HG03103 (cell line): ENCODE measurements at regions not wholly inside any gene's neighbourhood (a gene's known extent, or its start where the extent isn't known, plus 50 kb on each side); places are given as distances from the start of the nearest gene placed in this dataset.

Experiments
- ATAC-seq: cut with Tn5 transposase; IDR thresholded peaks from one replicate; pipeline ENCODE4 v1.9.1; 2021; ENCODE audit warnings: low read depth; ENCODE audit not compliant: unreplicated experiment

DNA sequence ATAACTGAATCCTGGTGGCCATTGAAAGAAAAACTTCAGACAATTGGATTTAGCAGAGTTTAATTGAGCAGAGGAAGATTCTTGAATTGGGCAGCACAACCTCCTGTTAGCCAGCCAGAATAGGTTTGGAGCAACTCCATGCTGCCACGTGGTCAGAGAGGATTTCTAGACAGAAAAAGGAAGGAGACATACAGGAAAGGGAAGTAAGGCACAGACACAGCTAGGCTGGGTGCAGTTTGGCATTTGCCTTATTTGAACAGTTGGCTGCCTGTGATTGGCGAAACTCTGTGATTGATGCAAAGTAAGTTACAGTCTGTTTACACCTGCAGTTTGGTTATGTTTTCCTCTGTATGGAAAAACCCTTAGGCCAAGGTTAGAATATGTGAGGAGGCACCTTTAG, 85.8 kb upstream of the SPATA13 start:
- ATAC-seq, result no peak

DNA sequence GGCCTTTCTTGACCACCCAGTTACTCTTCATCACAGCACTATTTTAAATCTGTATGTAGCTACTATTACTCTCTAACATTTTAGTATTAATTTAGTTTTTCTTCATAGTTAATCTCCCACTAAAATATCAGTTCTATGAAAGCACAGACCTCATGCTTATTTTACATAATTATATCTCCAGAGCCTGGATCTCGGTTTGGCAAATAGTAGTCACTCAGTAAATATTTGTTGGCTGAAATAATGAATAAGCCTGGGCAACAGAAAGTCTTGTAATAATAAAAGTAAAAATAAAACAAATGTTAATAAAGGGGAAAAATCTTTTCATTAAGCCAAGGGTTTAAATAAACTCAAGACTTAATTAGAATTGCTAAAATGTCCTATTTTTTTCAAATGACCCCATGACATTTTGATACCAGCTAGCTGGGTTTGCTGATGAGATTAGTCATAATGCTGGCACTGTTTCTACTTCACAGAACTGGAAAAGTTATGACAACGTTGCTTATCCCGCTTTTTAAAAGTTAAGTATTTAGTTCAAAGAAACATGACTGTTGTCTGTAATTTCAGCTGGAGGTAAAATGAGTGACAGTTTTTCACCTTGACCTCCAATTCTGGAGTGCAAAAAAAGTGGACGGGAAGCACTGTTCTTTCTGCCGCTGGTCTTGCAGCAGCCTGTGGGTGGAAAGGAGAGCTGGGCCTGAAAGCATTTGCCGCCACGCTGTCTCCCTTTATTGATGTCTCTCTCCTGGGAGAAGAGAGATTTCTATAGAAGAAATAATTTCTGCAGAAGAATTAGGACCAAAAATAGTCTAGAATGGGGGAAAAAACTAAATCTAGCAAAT, 85.2 kb upstream of the SPATA13 start:
- ATAC-seq, result no peak

DNA sequence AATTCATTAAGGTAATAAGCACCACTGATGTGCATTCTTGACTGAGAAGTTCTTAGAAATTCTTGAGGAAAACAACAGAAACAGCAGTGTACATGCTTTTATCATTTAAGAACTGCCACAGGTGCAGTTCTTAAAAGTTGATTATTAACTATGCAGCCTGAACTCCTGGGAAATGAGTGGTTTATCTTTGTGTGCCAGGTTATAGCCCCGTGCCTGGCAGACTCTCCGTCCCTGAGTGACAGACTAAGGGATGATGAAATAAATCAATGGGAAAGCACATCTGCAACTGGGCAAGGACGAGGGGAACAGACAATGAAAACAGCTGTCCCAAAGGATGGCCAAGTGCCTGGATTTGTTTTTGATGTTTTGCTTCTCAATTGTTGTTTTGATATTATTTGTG, 84.4 kb upstream of the SPATA13 start:
- ATAC-seq, result no peak

DNA sequence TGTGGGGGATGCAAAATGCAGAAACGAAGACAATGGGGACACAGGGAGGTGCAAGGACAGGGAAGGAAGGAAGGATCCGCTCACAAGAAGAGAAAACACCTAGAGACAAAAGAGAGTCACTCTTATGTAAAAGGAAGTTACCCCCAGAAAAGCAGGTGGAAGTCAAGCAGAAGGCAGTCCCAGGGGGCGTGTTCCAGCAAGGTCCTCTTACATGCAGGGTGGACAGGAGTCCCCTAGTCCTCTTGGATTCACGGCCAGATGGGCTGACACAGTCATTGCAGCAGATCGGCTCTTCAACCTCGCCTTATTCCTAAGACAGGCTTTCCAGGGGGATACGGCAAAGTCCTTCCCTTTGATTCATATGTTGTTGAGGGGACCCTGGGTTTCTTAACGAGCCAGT, 83.9 kb upstream of the SPATA13 start:
- ATAC-seq, result no peak

DNA sequence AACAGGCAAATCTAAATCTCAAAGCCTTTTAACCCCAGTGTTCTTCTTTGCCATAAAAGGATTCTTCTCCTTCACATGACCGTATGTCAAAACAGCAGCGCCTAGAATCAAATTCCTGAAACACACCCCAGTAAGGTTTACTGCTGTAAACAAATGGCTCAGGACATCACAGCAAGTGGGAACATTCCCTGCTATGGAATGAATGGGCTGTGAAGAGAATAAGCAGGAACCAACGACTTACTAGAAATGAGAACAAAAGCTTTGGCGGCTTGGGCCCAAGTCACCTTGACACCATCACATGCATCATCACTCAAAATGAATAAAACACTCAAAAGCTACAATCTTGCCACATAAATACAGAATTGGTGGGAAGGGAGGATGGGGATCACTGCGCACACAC, 80.4 kb upstream of the SPATA13 start:
- ATAC-seq, result no peak

DNA sequence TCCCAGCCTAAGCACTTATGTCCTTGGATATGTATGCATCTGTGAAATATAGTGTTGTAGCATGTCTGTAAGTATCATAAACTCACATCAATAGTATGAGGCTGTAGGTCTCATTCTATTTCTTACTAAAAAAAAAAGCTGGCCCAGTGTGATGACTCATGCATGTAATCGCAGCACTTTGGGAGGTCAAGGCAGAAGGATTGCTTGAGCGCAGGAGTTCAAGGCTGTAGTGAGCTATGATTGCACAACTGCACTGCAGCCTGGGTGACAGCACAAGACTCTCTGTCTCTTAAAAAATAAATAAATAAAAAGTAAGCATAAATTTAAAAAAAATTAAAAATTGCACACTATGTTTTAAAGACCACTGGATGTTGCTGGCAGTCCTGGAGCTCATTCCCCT, 79.1 kb upstream of the SPATA13 start:
- no peak for ATAC-seq

DNA sequence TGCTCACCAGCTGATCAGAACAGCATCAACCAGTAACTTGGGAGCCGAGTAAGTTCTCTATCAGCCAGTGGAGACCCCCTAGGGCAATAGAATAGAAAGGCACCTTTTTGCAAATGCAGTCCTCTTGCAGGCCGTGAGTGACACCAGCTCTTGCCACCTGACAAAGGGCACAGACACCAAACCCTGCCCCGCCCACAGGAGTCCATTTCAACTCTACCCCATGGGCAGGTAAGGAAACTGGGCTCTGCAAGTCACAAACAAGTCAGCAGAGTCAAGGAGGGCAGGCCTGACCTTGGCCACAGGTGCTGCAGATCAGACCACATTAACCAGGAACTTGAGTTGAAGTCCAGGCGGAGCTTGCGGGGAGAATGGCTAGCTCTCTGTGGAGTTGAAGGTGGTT, 77.4 kb upstream of the SPATA13 start:
- no peak for ATAC-seq

DNA sequence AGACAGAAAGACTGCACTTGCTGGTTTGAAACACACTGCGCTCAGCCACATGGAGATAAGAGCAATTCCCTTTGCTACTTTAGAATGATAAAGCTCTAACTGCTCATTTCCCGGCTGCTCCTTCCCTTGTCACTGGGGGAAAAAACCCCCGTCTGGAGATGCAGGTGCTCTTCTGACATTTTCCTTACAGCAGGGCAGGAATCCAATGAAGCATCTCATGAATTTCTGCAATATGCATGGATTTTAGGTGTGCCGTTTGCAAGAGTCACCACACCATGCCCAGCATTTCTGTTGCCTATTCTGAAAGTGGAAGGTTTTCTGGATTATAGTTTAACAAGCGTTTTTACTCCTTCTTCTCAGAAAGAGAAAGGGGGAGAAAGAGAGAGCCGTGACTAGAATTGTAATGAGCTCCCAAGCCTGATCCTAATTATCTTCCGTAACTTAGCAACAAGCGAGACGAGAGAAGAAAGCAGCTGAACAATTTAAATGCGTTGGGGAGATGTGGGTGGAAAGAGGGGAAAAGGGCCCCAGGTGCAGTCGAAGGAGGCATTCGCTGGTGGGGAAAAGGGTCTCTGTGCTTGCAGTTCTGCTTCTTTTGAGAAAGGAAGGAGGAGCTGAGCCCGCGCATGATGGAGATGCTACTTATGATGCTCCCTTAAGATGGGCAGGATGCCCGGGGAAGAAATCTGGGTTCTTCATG, 76.6 kb upstream of the SPATA13 start:
- no peak for ATAC-seq

DNA sequence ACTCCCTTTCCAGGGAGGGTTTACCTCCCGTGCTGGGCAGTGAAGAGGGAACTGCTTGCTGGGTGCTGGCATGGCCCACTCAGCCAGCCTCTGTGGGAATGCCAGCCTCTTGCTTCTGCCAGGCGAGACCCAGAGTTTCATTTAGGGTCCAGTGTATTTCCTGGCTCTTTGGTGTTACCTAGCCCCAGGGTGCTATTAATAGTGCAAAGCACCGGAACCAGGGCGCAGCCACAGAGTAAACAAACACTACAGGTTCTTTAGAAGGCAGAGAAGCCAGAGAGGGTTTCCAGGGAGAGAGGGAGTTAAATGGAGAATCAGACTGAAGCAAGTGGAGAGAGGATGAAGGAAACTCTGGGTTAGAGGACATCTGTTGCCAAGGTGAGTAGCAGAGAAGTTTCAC, 74.9 kb upstream of the SPATA13 start:
- ATAC-seq, result no peak

DNA sequence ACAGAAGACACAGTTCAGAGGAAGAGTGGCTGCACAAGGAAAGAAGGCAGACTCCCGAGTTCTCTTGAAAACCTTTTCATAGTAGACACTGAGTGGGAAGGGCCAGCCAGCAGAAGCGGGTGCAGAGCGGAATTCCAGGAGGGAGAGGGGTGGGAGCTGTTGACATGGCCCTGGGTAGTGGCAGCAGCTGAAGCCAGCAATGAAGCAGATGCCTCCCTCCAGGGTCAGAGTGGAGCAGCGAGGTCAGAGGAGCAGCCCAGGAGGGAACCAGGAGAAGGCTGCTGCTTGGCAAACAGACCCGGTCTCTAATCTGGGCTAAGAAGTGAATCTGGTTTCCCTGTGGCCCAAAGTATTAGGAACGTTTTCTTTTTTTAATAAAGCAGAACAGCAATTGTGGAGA, 73.9 kb upstream of the SPATA13 start:
- no peak for ATAC-seq

DNA sequence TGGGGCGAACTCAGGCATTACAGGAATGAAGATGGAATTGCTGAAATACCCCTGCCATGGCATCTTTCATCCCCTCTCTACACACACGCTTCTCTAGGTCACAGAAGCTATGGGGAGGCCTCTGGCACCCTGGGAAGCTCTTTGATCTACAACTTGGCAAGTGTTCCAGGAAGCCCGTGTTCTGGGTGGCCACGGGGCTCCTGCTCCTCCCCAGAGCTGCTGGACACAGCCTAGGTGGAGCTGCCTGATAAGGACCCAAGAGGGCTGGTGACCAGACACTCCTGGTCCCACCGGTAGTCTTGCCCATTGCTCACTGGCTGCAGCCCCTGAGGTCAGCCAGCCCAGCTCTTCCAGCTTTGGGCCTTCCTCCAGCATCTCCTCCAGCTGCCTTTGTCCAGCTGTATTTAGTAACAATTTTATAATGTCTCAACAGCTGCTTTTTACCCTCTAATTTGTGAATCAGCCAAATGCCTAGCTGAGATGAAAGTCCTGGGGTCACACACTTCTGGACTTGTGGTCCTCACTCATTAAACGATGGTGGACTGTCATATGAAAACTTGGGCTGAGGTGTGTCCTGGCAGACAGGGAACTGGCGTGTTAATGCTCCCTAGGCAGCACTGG, 72.8 kb upstream of the SPATA13 start:
- no peak for ATAC-seq

DNA sequence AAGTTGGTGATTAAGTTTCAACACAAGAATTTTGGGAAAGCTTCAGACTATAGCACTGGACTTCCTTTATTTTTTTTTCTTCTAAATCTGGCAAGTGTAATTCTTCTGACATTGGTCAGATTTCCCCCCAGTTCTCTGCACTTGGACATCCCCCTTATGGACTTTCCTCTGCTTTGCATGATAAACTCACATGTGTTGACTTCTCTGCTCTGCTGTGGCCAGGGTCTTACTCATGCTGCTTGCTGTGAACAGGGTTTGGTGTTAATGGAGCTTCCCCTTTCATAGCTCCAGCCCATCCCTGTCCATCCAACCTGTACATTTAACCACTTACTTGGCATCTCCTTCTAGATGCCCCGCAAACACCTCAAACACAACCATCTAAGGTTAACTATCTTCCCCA, 70.5 kb upstream of the SPATA13 start:
- ATAC-seq, result no peak

DNA sequence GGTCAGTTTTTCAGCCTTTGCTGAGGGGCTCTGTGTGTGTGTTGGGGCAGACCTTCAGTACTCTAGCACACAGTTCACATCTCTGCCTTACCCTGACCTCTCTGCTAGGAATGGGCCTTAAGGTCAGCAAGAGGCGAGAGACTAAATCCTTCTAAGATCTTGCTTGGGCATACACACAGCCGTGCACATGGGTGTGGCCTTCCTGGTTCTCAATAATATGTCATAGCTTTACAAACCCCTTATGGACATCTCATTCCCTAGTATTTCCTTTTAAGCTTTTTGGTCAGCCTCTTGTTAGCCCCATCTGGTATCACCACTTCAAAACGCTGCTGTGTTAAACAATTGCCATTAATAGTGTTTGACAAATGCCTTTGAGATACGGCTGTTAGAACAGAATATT, 69.4 kb upstream of the SPATA13 start:
- ATAC-seq, result no peak

DNA sequence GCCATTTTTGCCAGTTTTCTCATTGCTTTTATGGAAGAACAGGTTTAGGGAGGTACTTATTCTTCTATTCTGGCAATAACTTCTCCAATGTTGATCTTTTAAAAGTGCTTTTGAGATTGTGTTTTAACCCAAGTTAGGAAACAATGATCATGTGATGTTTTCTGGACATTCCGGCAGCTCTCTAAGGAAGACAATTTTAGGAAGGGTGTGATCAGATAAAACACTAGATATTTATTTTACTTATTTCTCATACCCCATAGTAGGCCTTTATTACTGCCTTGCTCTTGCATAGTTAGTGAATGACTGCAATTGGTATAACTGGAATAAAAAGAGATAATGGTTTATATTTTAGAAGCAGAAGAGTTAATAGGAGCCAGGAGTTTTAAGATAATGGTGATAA, 68.4 kb upstream of the SPATA13 start:
- ATAC-seq, result no peak

DNA sequence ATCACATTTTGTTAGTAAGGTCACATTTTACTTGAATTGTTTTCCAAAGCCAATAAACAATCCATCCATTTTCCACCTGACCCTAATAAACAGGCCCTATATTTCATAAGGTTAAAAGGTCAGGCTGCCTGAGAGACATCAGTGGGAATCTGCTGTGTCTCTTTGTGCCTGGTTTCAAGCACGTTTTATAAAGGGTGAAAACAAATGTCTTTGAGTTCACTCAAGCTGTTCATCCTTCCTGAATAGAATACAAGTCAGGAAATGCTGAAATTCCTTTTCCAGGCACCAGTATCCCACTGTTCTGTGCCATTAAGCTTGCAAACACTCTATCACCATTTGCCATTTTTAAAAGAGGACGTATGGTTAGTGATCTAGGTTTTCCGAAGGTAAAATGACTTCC, 67.5 kb upstream of the SPATA13 start:
- no peak for ATAC-seq

DNA sequence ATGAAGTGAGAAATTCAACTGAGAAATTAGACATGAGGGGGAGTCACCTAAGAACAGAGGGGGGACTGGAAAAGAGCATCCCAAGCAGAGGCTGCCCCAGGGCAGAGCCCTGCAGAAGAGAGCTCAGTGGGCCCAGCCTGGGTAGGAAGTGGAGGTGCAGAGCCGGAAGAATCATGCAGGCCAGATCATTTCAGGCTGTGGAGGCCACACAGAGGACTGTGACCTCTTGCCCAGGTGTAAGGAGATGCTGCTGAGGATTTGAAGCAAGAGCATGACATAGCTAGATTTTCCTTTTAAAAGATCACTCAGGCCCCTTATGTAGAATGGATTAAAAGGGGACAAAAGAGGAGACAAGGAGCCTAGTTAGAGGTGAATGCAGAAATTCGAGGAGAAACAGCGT, 63.9 kb upstream of the SPATA13 start:
- no peak for ATAC-seq

DNA sequence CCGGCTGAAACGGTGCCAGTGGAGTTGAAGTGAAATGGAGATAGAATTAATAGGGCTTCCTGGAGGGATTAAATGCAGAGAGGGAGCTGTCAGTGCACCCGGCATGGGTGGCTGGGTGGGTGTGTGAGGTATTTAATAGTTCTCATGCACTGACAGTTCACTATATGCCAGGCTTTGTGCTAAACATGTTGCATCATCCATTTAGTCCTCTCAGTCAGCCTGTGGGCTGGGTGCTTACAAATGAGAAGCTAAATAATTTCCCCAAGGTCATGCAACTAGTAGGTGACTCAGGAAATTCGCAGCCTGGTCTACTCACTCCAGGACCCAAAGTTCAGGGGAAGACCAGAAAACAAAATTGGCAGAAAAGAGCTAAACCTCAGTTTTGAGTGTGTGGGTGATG, 63.5 kb upstream of the SPATA13 start:
- ATAC-seq, result no peak

DNA sequence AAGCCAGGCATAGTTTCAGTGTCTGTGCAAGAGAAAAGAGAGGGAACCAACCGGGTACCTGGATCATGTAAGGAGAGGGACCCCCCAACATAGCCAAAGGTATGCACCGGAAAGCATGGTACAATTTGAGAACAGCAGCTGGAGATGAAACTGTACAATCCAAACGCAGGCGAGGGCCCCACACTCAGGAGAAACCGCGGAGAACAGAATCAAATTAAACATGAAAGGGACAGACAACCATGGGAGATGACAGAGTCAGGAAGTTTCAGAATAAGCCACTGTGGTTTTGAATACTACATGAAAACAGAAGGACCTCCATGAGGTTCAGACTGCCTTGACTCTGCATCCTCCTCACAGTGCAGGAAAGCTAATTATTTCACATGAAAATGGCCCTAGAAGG, 62.9 kb upstream of the SPATA13 start:
- no peak for ATAC-seq

DNA sequence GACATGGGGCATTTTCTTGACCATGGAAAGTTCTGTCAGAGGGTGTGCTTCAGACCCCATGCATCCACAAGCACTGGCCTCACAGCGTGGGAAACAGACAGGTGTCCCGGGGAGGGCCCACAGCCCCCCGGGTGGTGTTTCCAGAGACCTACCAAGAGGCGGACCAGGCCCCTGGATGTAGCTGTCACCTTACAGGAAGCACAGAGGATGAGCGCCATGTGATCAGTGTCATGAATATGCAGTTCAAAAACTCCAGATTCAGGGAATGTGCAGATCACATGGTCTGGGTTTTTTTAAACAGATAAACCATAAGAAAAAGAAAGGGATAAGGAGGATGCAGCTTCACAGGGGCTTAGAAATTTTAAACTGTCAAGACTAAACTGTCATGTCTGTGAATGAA, 61.0 kb upstream of the SPATA13 start:
- no peak for ATAC-seq

DNA sequence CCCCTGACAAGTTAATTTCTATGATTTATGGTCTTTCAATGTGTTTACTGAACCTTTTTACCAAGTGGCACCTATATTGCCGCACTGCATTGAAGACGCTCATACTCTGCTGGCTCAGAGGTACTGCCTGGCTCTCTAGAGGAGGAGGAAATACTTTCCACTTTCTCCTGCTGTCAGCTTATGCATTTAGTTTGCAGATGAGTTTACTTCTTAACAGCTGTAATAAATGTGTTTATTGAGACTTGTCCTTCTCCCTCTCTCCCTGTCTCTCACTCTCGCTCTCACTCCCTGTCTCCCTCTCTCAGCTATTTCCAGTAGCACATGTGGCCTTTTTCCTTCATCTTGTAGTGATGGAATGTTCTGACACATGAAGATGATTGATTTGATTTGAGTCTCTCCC, 60.3 kb upstream of the SPATA13 start:
- no peak for ATAC-seq

DNA sequence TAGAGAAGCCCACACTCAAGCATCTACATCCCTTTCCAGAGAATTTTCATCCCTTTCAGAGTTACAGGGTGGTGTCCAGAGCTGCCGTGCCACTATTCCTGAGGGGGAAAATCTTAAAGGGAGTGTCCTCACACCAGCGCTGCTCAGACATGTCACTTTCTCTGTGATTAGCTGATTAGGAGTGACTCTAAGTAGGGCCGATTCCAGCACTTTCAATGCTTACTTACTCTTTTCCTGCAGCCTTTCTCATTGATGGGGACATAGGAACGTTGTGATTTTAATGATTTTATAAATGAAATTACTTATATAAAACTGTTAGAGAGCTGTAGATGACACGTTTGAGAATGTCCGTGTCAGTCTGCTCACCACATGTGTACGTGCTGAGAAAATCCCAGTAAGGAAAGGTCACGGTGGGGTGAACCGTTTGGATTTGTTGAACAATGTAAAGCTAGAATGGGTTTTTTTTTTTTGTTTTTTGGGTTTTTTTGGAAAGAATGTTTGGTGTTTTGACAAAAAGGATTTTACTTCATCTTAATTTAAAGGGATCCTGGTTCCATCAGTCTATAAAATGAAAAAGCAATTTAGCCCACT, 56.6 kb upstream of the SPATA13 start:
- ATAC-seq, result no peak
